ENCODE measurements at regions not wholly inside any gene's neighbourhood (a gene's known extent, or its start where the extent isn't known, plus 50 kb on each side); places are given as distances from the start of the nearest gene placed in this dataset.

- no peak overlapping the region for H2AK5ac ChIP-seq (ENCODE audit: low read depth, low read length)
- H3K56ac ChIP-seq (ENCODE audit: extremely low read depth, insufficient read depth, low read length) = no peak overlapping the region
- no peak overlapping the region for H2AK9ac ChIP-seq (replicated peaks; ENCODE audit: low read depth, low read length, poor library complexity)
- no peak overlapping the region for H2BK15ac ChIP-seq (ENCODE audit: low read depth, low read length)
- no peak overlapping the region for H3K4me3 ChIP-seq (ENCODE audit: insufficient read depth, low read depth, low read length)
- H2BK120ac ChIP-seq (ENCODE audit: low read depth, low read length) = no peak overlapping the region
- H3K27me3 ChIP-seq (ENCODE audit: control insufficient read depth, insufficient read depth, low read length) = no peaks in the 10 kb centered on the region
- ATAC-seq (ENCODE audit: low read depth) (no peak), DNase-seq (no peak)
- no peak overlapping the region for H3K23ac ChIP-seq (ENCODE audit: low read depth, low read length)
- no peaks in the 10 kb centered on the region for H3K9me1 ChIP-seq (ENCODE audit: insufficient read depth, low read length)
- TF ChIP-seq POLR2A (IDR thresholded peaks at IDR 0.05; ENCODE audit: low read depth, low read length) = no peak
- no peak for TF ChIP-seq SMC3 (IDR thresholded peaks at IDR 0.05; ENCODE audit: low read depth, low read length)
- TF ChIP-seq RCOR1 (IDR thresholded peaks at IDR 0.05; ENCODE audit: insufficient replicate concordance, low read length) = no peak
- TF ChIP-seq CEBPB (IDR thresholded peaks at IDR 0.05; ENCODE audit: low read depth, low read length) = no peak
- no peak for TF ChIP-seq CTCF (conservative IDR thresholded peaks at IDR 0.05; ENCODE audit: low read depth, low read length)
- TF ChIP-seq BHLHE40 (IDR thresholded peaks at IDR 0.05; ENCODE audit: low read depth, low read length) = no peak
- TF ChIP-seq MAZ (IDR thresholded peaks at IDR 0.05; ENCODE audit: borderline replicate concordance, low read depth, low read length) = no peak
- TF ChIP-seq MXI1 (IDR thresholded peaks at IDR 0.05; ENCODE audit: borderline replicate concordance, low read depth, low read length) = no peak
- no peak for TF ChIP-seq RFX5 (IDR thresholded peaks at IDR 0.05; ENCODE audit: low read depth, low read length)
- no peak for TF ChIP-seq NFE2L2 (IDR thresholded peaks at IDR 0.05; ENCODE audit: low read depth, low read length)
- TF ChIP-seq RAD21 (IDR thresholded peaks at IDR 0.05; ENCODE audit: low read length) = no peak
- TF ChIP-seq MAFK (IDR thresholded peaks at IDR 0.05; ENCODE audit: low read depth, low read length) = no peak
- TF ChIP-seq CHD1 (IDR thresholded peaks at IDR 0.05; ENCODE audit: low read depth, low read length) = no peak
- no peak for TF ChIP-seq FOS (IDR thresholded peaks at IDR 0.05; ENCODE audit: low read depth, low read length)
- TF ChIP-seq USF2 (IDR thresholded peaks at IDR 0.05; ENCODE audit: low read depth, low read length) = no peak
- TF ChIP-seq, protein P1, sequence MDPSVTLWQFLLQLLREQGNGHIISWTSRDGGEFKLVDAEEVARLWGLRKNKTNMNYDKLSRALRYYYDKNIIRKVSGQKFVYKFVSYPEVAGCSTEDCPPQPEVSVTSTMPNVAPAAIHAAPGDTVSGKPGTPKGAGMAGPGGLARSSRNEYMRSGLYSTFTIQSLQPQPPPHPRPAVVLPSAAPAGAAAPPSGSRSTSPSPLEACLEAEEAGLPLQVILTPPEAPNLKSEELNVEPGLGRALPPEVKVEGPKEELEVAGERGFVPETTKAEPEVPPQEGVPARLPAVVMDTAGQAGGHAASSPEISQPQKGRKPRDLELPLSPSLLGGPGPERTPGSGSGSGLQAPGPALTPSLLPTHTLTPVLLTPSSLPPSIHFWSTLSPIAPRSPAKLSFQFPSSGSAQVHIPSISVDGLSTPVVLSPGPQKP (IDR thresholded peaks at IDR 0.05; ENCODE audit: borderline replicate concordance, low read depth, low read length) = no peak
- H4K8ac ChIP-seq (ENCODE audit: low read depth in 2 of 2, low read length in 2 of 2) = no peak overlapping the region
- no peak overlapping the region for H4K5ac ChIP-seq (ENCODE audit: low read depth, low read length)
- no peak overlapping the region for H3K9ac ChIP-seq (ENCODE audit: low read depth, low read length)
- H4K20me1 ChIP-seq (ENCODE audit: insufficient read depth, low read length) = no peaks in the 10 kb centered on the region
- no peak overlapping the region for H2BK20ac ChIP-seq (ENCODE audit: low read depth, low read length)
- H3K18ac ChIP-seq (ENCODE audit: low read depth, low read length) = no peak overlapping the region
- H3K4ac ChIP-seq (ENCODE audit: low read depth, low read length) = no peak overlapping the region
- no peak overlapping the region for H2AFZ ChIP-seq (replicated peaks; ENCODE audit: low read length, poor library complexity)
- POLR2A ChIA-PET (ENCODE audit: unreplicated experiment) = no interaction called here
- H2BK5ac ChIP-seq (ENCODE audit: low read depth, low read length, poor library complexity, severe bottlenecking) = no peak overlapping the region
- 14% methylated on average over 1 of the region's 5 CpGs; no CpG with 5 or more reads in 1 of the 2 experiments for WGBS, 2 experiments (ENCODE audit: extremely low coverage in 2 of 2, insufficient read length in 1 of 2)
- in situ Hi-C loops (cut with MboI; ENCODE audit: low sequenced_read_pairs) (no loop called here), dilution Hi-C loops (cut with HindIII; ENCODE audit: low sequenced_read_pairs, unreplicated experiment) (no loop called here), intact Hi-C loops (cut with micrococcal nuclease) (no loop called here)
- H3K79me1 ChIP-seq (ENCODE audit: low read depth in 1 of 2, low read length in 2 of 2) = no peaks in the 10 kb centered on the region
- no peak overlapping the region for H4K91ac ChIP-seq (ENCODE audit: insufficient read depth, low read depth, low read length)
- H3K4me2 ChIP-seq (ENCODE audit: low read depth, low read length) = no peak overlapping the region
- CTCF ChIA-PET = no interaction called here
- H3K4me1 ChIP-seq (ENCODE audit: control insufficient read depth, insufficient read depth, low read length) = no peaks in the 10 kb centered on the region
- no TSS peak for BruUV-seq (replicated peaks)
- no peak overlapping the region for H3K14ac ChIP-seq (replicated peaks; ENCODE audit: low read depth, low read length)
- no peak overlapping the region for H3K27ac ChIP-seq (ENCODE audit: insufficient read depth, low read length)
- no peaks in the 10 kb centered on the region for H3K36me3 ChIP-seq (ENCODE audit: control insufficient read depth, insufficient read depth, low read length)
- no peaks in the 10 kb centered on the region for H3K9me3 ChIP-seq (ENCODE audit: control insufficient read depth, insufficient read depth, low read length)
These were observed 372.1 kb upstream of the PBX1 start for GRCh38 chr1:164186881-164187280.

Data from IMR-90 (cell line).